Stimulated activated CD8-positive, alpha-beta memory T cell treated with anti-CD3 and anti-CD28 coated beads, Interleukin-15, amount 100 ng/mL, for 48 hours (primary cell): ENCODE measurements at regions not wholly inside any gene's neighbourhood (a gene's known extent, or its start where the extent isn't known, plus 50 kb on each side); places are given as distances from the start of the nearest gene placed in this dataset.
A peak's percentile ranks its signal among the peaks of the same experiment; 100 is the strongest.

Experiments
- DNase-seq, 2 donors: peaks; one replicate each; pipeline ENCODE4 v3.0.0-alpha.2; 2020; ENCODE audit warnings: low read depth in 2 of 2

- no peak for DNase-seq
These were observed 472.6 kb downstream of the BUD13 start for GRCh38 chr11:116300232-116300631.

- DNase-seq: no peak
These were observed 478.2 kb downstream of the BUD13 start for GRCh38 chr11:116294630-116295029.

GRCh38 chr11:116287866-116288265 is 484.9 kb downstream of the BUD13 start:
- no peak for DNase-seq

GRCh38 chr11:116285026-116285425 is 487.8 kb downstream of the BUD13 start:
- no peak for DNase-seq

- DNase-seq: no peak
These were observed 489.5 kb downstream of the BUD13 start for GRCh38 chr11:116283300-116283699.

- no peak for DNase-seq
These were observed 490.3 kb downstream of the BUD13 start for GRCh38 chr11:116282481-116282880.

- no peak for DNase-seq
These were observed 491.3 kb downstream of the BUD13 start for GRCh38 chr11:116281173-116282160.

- DNase-seq: no peak
These were observed 493.3 kb downstream of the BUD13 start for GRCh38 chr11:116279511-116279910.

- no peak for DNase-seq
These were observed 494.7 kb downstream of the BUD13 start for GRCh38 chr11:116278076-116278475.

- DNase-seq: peak; percentile 61 to 63
These were observed 496.4 kb downstream of the BUD13 start for GRCh38 chr11:116276051-116277044.

GRCh38 chr11:116275635-116276034 is 497.2 kb downstream of the BUD13 start:
- DNase-seq: no peak

GRCh38 chr11:116274521-116274920 is 498.3 kb downstream of the BUD13 start:
- no peak for DNase-seq

- DNase-seq: no peak
These were observed 500.5 kb downstream of the BUD13 start for GRCh38 chr11:116272181-116272789.

- no peak for DNase-seq
These were observed 501.3 kb downstream of the BUD13 start for GRCh38 chr11:116271479-116271878.

GRCh38 chr11:116267146-116267545 is 505.6 kb downstream of the BUD13 start:
- no peak for DNase-seq

- DNase-seq: no peak
These were observed 509.0 kb downstream of the BUD13 start for GRCh38 chr11:116263770-116264169.

- no peak for DNase-seq
These were observed 509.8 kb downstream of the BUD13 start for GRCh38 chr11:116263019-116263418.

- DNase-seq: no peak
These were observed 510.4 kb downstream of the BUD13 start for GRCh38 chr11:116262370-116262769.

GRCh38 chr11:116261606-116262005 is 511.2 kb downstream of the BUD13 start:
- DNase-seq: no peak

GRCh38 chr11:116258821-116259220 is 514.0 kb downstream of the BUD13 start:
- DNase-seq: no peak

GRCh38 chr11:116257883-116258282 is 514.9 kb downstream of the BUD13 start:
- DNase-seq: no peak

- no peak for DNase-seq
These were observed 515.7 kb downstream of the BUD13 start for GRCh38 chr11:116257092-116257491.
